ENCODE measurements at regions not wholly inside any gene's neighbourhood (a gene's known extent, or its start where the extent isn't known, plus 50 kb on each side); places are given as distances from the start of the nearest gene placed in this dataset.

DNA sequence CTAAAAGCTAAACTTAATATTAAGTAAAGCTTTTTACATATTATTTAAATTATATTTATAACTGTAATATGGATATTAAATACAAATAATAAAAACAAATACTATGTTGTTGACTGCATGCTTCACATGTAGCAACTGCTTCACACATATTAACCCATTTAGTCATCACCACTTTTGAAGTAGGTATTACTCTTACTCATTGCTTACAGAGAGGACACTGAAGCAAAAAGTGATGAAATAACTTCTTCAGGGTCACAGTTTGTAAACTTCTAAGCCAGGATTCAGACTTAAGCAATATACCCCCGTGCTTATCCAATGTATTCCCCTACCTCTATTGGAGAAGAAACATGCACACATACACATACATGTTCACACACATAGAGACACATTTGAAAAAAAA lies 166.6 kb downstream of the DKK2 start:
- Histone ChIP-seq H3K27ac (ENCODE audit: low read depth, low read length) (no peak overlapping the region), H3K9me3 (ENCODE audit: insufficient read depth, low read depth, low read length) (no peaks in the 10 kb centered on the region), H3K36me3 (ENCODE audit: insufficient read depth, low read length) (no peaks in the 10 kb centered on the region), H3K4me3 (ENCODE audit: low read length) (no peak overlapping the region), H3K27me3 (ENCODE audit: insufficient read depth, low read length) (no peaks in the 10 kb centered on the region), H3K9ac (ENCODE audit: low read depth, low read length) (no peak overlapping the region), H3K4me1 (ENCODE audit: insufficient read depth, low read length) (no peaks in the 10 kb centered on the region)
- WGBS: 94% methylated on average over 1 of the region's 1 CpG

DNA sequence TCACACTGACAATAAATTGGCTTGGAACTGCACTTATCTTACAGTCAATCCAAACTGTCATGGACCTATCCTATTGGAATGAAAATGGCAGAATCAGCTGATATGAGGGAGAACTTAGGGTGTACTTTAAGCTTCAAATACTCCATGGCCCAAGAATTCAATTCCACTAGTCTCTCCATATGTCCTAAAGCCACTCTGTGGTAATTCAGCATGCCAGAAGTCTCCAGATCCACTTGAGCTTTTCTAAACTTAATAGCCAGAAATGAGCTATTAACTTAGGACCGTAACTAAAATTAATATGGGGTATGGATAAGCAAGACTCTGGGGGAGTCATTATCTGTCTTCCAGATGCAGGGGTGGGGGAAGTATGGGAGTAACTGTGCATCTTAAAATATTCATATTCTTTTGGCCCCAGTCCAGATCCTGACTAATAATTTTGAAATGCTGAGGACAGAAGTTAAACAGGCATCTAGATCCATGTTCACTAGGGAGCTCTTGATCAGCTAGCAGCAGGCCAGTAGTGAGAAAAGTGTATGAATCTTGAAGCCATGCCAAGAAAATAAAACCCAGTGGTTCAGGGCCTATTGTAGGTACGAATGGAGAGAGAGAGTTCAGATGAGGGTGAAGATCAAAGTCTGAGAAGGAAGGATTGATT lies 167.6 kb downstream of the DKK2 start:
- Histone ChIP-seq H3K27ac (ENCODE audit: low read depth, low read length) (no peak overlapping the region), H3K4me1 (ENCODE audit: insufficient read depth, low read length) (no peaks in the 10 kb centered on the region), H3K36me3 (ENCODE audit: insufficient read depth, low read length) (no peaks in the 10 kb centered on the region), H3K9me3 (ENCODE audit: insufficient read depth, low read depth, low read length) (no peaks in the 10 kb centered on the region), H3K9ac (ENCODE audit: low read depth, low read length) (no peak overlapping the region), H3K27me3 (ENCODE audit: insufficient read depth, low read length) (no peaks in the 10 kb centered on the region), H3K4me3 (ENCODE audit: low read length) (no peak overlapping the region)
- 47% methylated on average over 2 of the region's 2 CpGs for whole genome bisulfite sequencing

DNA sequence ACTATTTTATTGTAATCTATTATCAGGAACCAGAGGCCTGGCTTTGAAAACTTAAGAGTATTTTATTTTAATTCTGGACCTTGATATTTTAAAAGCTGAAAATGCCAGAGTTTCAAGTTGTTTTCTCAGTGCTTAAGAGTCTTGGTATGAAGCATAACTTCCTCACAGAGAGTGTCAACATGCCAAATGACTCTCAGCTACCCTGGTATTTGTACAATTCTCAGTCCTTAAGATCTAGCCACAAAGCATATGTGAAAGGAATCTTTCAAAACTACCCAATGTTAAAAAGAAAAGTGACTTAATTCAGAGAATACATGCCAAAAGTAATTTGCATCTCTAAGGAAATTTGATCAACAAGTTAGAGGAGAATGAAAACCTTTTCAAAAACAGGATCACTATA lies 171.9 kb downstream of the DKK2 start:
- Histone ChIP-seq H3K27ac (ENCODE audit: low read depth, low read length) (no peak overlapping the region), H3K9ac (ENCODE audit: low read depth, low read length) (no peak overlapping the region), H3K4me3 (ENCODE audit: low read length) (no peak overlapping the region)

DNA sequence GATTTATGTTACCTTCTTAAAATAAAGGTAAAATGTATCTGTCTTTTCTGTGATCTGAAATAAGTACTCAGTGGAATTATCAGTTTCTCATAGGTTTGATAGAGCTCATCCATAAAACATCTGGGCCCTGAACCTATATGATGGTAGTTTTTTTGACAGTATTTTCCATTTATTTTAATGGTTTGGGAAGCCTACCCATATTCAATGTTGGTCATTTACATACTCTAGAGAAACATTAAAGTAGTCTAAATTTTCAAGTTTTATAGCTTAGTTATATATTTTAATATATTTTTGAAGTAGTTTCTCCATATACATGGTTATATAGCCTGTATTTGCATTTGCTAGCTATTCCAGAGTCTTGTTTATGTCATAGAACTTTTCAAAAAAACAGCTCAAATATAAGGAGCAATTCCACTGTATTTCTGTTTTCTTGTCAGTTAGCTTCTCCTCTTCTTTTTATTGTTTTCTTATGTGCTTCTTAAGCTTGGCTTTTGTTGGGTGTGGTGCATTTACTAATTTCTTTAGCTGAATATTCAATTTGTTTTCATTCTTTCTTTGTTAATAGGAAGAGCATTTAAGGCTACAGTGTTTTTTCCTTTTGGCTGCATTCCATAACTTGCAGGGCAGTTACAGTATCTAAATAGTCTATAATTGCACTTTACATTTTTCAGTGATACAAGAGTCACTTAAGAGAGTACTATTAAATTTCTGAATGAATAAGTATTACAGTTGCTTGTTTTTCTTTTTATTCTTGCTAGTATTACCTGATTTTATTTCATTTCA lies 181.4 kb downstream of the DKK2 start:
- Histone ChIP-seq H3K36me3 (ENCODE audit: insufficient read depth, low read length) (no peaks in the 10 kb centered on the region), H3K4me1 (ENCODE audit: insufficient read depth, low read length) (no peaks in the 10 kb centered on the region), H3K27ac (ENCODE audit: low read depth, low read length) (no peak overlapping the region), H3K4me3 (ENCODE audit: low read length) (no peak overlapping the region), H3K9me3 (ENCODE audit: insufficient read depth, low read depth, low read length) (no peaks in the 10 kb centered on the region), H3K27me3 (ENCODE audit: insufficient read depth, low read length) (no peaks in the 10 kb centered on the region), H3K9ac (ENCODE audit: low read depth, low read length) (no peak overlapping the region)

More for the DNA sequence above, 171.9 kb downstream of the DKK2 start:
- no peaks in the 10 kb centered on the region for H3K4me1 ChIP-seq (ENCODE audit: insufficient read depth, low read length)
- H3K9me3 ChIP-seq (ENCODE audit: insufficient read depth, low read depth, low read length): no peaks in the 10 kb centered on the region
- H3K36me3 ChIP-seq (ENCODE audit: insufficient read depth, low read length): no peaks in the 10 kb centered on the region
- H3K27me3 ChIP-seq (ENCODE audit: insufficient read depth, low read length): no peaks in the 10 kb centered on the region

DNA sequence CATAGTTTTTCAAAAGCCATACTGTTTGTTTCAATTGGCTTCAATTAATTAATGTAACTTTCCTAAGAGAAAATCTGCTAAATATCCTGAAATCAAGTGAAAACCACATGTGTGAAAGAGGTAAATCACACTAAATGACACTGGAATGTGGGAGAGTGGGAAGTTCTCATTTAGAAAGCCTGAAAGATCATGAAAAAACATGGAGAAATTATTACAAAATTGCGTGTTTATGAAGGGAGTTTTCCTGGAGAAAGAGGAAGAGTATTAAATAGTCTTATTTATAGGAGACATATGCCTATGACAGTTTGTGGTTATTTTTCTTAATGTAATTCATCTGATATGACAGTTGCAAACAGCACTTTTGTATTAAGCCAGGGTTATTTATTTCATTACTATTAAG lies 183.7 kb downstream of the DKK2 start:
- 100% methylated on average over 1 of the region's 1 CpG for whole genome bisulfite sequencing
- H3K4me1 ChIP-seq (ENCODE audit: insufficient read depth, low read length): no peaks in the 10 kb centered on the region
- H3K27me3 ChIP-seq (ENCODE audit: insufficient read depth, low read length): no peaks in the 10 kb centered on the region
- H3K9me3 ChIP-seq (ENCODE audit: insufficient read depth, low read depth, low read length): no peaks in the 10 kb centered on the region
- no peak overlapping the region for H3K4me3 ChIP-seq (ENCODE audit: low read length)
- no peak overlapping the region for H3K27ac ChIP-seq (ENCODE audit: low read depth, low read length)
- H3K9ac ChIP-seq (ENCODE audit: low read depth, low read length): no peak overlapping the region
- no peaks in the 10 kb centered on the region for H3K36me3 ChIP-seq (ENCODE audit: insufficient read depth, low read length)

DNA sequence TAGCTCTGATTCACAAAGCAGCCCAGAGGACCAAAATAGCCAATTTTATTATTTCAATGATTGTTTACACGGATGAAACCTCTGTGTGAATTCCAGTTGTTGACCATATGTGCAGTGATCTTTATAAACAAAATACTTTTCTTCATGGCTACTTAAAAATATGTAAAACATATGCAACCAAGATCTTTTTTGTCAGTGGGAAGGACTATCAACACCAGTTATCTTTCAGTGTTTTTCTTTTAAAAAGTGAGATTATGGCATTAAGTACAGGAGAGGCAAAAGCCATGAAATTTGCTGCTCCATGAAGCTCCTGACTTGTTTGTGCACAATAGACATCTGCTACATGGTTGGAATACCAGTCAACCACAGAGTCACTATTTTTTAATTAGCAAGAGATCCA lies 184.4 kb downstream of the DKK2 start:
- 100% methylated on average over 1 of the region's 1 CpG for WGBS
- no peaks in the 10 kb centered on the region for H3K27me3 ChIP-seq (ENCODE audit: insufficient read depth, low read length)
- no peaks in the 10 kb centered on the region for H3K9me3 ChIP-seq (ENCODE audit: insufficient read depth, low read depth, low read length)
- no peaks in the 10 kb centered on the region for H3K36me3 ChIP-seq (ENCODE audit: insufficient read depth, low read length)
- H3K27ac ChIP-seq (ENCODE audit: low read depth, low read length): no peak overlapping the region
- no peaks in the 10 kb centered on the region for H3K4me1 ChIP-seq (ENCODE audit: insufficient read depth, low read length)
- no peak overlapping the region for H3K4me3 ChIP-seq (ENCODE audit: low read length)
- H3K9ac ChIP-seq (ENCODE audit: low read depth, low read length): no peak overlapping the region

DNA sequence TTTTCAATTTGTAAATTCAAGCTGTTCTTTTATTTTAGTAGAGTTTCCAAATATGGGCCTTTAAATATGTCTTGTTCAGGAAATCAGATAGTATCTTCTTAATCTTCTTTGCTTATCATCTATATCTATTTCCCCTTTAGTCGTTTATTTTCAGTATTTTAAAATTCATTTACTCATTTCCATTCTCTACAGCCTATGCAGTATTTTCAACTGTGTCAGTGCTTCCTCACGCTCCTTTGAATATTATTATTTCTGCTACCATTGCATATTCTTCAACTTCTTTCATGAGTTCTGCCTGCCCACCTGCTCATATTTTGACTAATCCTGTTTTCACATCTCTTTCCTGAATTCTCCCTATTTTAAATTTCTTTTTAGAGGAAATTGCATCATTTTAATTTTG lies 185.4 kb downstream of the DKK2 start:
- H3K36me3 ChIP-seq (ENCODE audit: insufficient read depth, low read length): no peaks in the 10 kb centered on the region
- H3K4me1 ChIP-seq (ENCODE audit: insufficient read depth, low read length): no peaks in the 10 kb centered on the region
- H3K4me3 ChIP-seq (ENCODE audit: low read length): no peak overlapping the region
- H3K9ac ChIP-seq (ENCODE audit: low read depth, low read length): no peak overlapping the region
- WGBS: 92% methylated on average over 2 of the region's 2 CpGs
- no peak overlapping the region for H3K27ac ChIP-seq (ENCODE audit: low read depth, low read length)
- H3K9me3 ChIP-seq (ENCODE audit: insufficient read depth, low read depth, low read length): no peaks in the 10 kb centered on the region
- H3K27me3 ChIP-seq (ENCODE audit: insufficient read depth, low read length): no peaks in the 10 kb centered on the region

DNA sequence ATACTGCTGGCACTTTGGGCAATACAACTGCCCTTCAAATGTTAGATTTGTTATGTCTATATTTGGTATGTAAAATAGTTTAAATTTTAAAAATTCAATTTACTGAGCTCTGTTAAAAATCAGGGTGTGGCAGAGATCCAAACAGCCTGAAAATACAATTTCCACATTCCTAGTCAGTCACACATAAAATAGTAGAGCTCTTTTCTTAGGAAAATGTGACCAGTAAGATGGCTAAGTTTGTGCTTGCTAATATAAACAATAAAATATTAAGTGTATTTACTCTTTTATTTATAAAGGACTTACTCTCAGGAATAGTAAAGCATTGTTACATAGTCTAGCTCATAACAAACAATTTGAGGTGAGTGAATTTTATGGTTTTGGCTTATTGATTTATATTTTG lies 200.2 kb downstream of the DKK2 start:
- Histone ChIP-seq H3K9me3 (ENCODE audit: insufficient read depth, low read depth, low read length) (peaks cover 12% of the 10 kb centered on the region), H3K9ac (ENCODE audit: low read depth, low read length) (no peak overlapping the region), H3K27me3 (ENCODE audit: insufficient read depth, low read length) (no peaks in the 10 kb centered on the region), H3K27ac (ENCODE audit: low read depth, low read length) (no peak overlapping the region), H3K36me3 (ENCODE audit: insufficient read depth, low read length) (no peaks in the 10 kb centered on the region), H3K4me3 (ENCODE audit: low read length) (no peak overlapping the region), H3K4me1 (ENCODE audit: insufficient read depth, low read length) (no peaks in the 10 kb centered on the region)

DNA sequence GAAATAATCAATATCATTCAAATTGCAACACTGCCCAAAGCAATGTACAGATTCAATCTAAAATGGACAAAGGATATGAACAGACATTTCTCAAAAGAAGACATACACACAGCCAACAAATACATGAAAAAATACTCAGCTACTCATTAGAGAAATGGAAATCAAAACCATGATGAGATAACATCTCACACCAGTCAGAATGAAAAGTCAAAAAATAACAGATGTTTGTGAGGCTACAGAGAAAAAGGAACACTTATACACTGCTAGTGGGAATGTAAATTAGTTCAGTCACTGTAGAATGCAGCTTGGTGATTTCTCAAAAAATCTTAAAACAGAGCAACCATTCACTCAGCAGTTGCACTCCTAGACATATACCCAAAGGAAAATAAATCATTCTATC lies 205.2 kb downstream of the DKK2 start:
- Histone ChIP-seq H3K36me3 (ENCODE audit: insufficient read depth, low read length) (no peaks in the 10 kb centered on the region), H3K9me3 (ENCODE audit: insufficient read depth, low read depth, low read length) (no peaks in the 10 kb centered on the region), H3K4me3 (ENCODE audit: low read length) (no peak overlapping the region), H3K27me3 (ENCODE audit: insufficient read depth, low read length) (no peaks in the 10 kb centered on the region), H3K27ac (ENCODE audit: low read depth, low read length) (no peak overlapping the region), H3K9ac (ENCODE audit: low read depth, low read length) (no peak overlapping the region), H3K4me1 (ENCODE audit: insufficient read depth, low read length) (no peaks in the 10 kb centered on the region)

DNA sequence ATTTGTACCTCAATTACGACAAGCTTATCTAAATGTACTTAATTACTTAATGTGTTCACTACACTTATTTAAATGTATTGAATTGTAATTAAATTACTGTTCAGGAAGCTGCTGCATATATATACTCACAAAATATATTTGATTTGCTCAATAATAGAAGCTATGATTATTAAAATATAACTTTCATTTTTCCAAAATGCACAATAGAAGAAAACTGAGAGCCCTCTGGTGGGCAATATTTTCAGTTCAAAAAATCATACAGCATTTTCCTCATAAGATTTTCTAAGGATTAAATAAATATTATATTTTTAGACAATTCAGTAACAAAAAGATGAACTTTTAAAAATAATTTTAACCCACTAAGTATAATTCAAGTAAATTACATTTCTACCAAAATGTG lies 217.3 kb downstream of the DKK2 start:
- Histone ChIP-seq H3K27me3 (ENCODE audit: insufficient read depth, low read length) (no peaks in the 10 kb centered on the region), H3K9ac (ENCODE audit: low read depth, low read length) (no peak overlapping the region)
- WGBS: no CpG with 5 or more reads among the region's 1 CpG

DNA sequence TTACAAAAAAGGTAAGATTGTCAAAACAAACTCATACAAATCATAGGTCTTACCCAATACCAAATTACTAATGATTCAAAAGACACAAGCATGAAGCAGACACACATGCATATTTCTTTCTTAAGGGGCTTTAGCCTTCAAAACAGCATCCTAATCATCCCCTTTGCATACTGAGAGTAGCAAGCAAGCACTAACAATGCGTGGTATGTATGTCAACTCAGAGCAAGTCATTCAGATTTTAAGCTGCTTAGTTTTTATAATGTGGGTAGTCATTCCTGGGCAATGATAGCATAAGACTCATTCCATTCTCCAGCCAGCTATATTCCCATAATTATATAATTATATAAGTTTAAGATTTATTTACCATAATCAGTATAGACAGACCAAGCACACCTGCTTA lies 219.6 kb downstream of the DKK2 start:
- Histone ChIP-seq H3K9ac (ENCODE audit: low read depth, low read length) (no peak overlapping the region), H3K4me1 (ENCODE audit: insufficient read depth, low read length) (no peaks in the 10 kb centered on the region), H3K27ac (ENCODE audit: low read depth, low read length) (no peak overlapping the region), H3K9me3 (ENCODE audit: insufficient read depth, low read depth, low read length) (no peaks in the 10 kb centered on the region), H3K4me3 (ENCODE audit: low read length) (no peak overlapping the region), H3K36me3 (ENCODE audit: insufficient read depth, low read length) (no peaks in the 10 kb centered on the region), H3K27me3 (ENCODE audit: insufficient read depth, low read length) (no peaks in the 10 kb centered on the region)
- WGBS: 60% methylated on average over 1 of the region's 1 CpG

More for the DNA sequence above, 217.3 kb downstream of the DKK2 start:
- H3K4me1 ChIP-seq (ENCODE audit: insufficient read depth, low read length): no peaks in the 10 kb centered on the region
- H3K4me3 ChIP-seq (ENCODE audit: low read length): no peak overlapping the region
- no peak overlapping the region for H3K27ac ChIP-seq (ENCODE audit: low read depth, low read length)
- peaks cover 10% of the 10 kb centered on the region for H3K9me3 ChIP-seq (ENCODE audit: insufficient read depth, low read depth, low read length)
- H3K36me3 ChIP-seq (ENCODE audit: insufficient read depth, low read length): no peaks in the 10 kb centered on the region

DNA sequence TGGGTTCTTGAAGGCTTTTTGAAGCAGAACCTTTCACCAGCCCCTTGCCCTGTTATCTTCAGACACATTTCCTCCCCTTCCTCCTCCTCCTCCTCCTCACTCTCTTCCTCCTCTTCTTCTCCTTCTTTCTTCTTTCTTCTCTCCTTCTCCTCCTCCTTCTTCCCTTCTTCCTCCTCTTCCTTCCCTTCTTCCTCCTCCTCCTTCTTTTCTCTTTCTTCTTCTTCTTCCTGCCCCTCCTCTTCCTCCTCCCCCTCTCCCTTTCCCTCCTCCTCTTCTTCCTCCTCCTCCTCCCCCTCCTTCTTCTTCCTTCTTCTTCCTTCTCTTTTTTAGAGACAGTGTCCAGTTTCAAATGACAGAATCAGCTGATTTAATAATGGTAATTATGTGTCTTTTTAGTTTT lies 226.0 kb downstream of the DKK2 start:
- no peak overlapping the region for H3K27ac ChIP-seq (ENCODE audit: low read depth, low read length)
- H3K4me1 ChIP-seq (ENCODE audit: insufficient read depth, low read length): no peaks in the 10 kb centered on the region
- no peaks in the 10 kb centered on the region for H3K9me3 ChIP-seq (ENCODE audit: insufficient read depth, low read depth, low read length)
- no peaks in the 10 kb centered on the region for H3K36me3 ChIP-seq (ENCODE audit: insufficient read depth, low read length)
- H3K27me3 ChIP-seq (ENCODE audit: insufficient read depth, low read length): no peaks in the 10 kb centered on the region
- H3K9ac ChIP-seq (ENCODE audit: low read depth, low read length): no peak overlapping the region
- no peak overlapping the region for H3K4me3 ChIP-seq (ENCODE audit: low read length)
